HepG2 (cell line): ENCODE measurements at regions not wholly inside any gene's neighbourhood (a gene's known extent, or its start where the extent isn't known, plus 50 kb on each side); places are given as distances from the start of the nearest gene placed in this dataset.
A peak's percentile ranks its signal among the peaks of the same experiment; 100 is the strongest.

Source experiments
- ATAC-seq: fragments of 200-7000 bp; cut with Tn5 transposase; 3 replicates; pipeline ENCODE4 v1.9.1; 2020; ENCODE audit warnings: mild to moderate bottlenecking, moderate library complexity
- BruUV-seq: library from RNA; stranded (reverse); fragments of 400-500 nt; replicated peaks from 2 replicates; lab custom pipeline; 2021; lab: Mats Ljungman, UMichigan
- CTCF ChIA-PET: fragments of 300-600 bp; formaldehyde crosslinking; extraction: SDS; loops from one replicate; lab custom pipeline; 2021; ENCODE audit warnings: low total read pairs, inconsistent platforms, low intra/inter-chr PET ratio; lab: Yijun Ruan, JAX
- POLR2A ChIA-PET: fragments of 350-600 bp; sonication (Branson Sonifier 250); formaldehyde crosslinking; loops from one replicate; lab custom pipeline; 2020; ENCODE audit warnings: antibody characterized with exemption, inconsistent platforms; lab: Yijun Ruan, JAX
- DNase-seq: peaks from one replicate; pipeline ENCODE4 v3.0.0-alpha.2; 2015; ENCODE audit warnings: low spot score
- FAIRE-seq: peaks from 3 replicates; lab custom pipeline; 2011; peaks lifted over from hg19 to GRCh38; lab: Jason Lieb, UNC
- H2AFZ ChIP-seq: one replicate; pipeline ENCODE4 v1.6.1; 2011; ENCODE audit warnings: low read length, inconsistent platforms
- H3K27ac ChIP-seq: fragments of 300-600 bp; 3 replicates; pipeline ENCODE4 v1.8.0; 2011; ENCODE audit warnings: mixed run types, mild to moderate bottlenecking, mixed read lengths, low read length, inconsistent platforms; ENCODE audit not compliant: insufficient read depth; ENCODE audit errors: extremely low read length
- H3K27me3 ChIP-seq, 2 experiments: fragments of 200-600 bp in 1 of 2; 2 replicates in 1 of 2; 3 replicates in 1 of 2; pipeline versions ENCODE4 v1.6.0 to v1.8.0; 2011; ENCODE audit warnings: low read length in 2 of 2, mild to moderate bottlenecking in 2 of 2, moderate library complexity in 2 of 2, inconsistent platforms in 1 of 2; ENCODE audit not compliant: insufficient read depth in 2 of 2, control insufficient read depth in 1 of 2
- H3K36me3 ChIP-seq, 2 experiments: fragments of 200-600 bp in 1 of 2; replicated peaks in 1 of 2; 2 replicates in 1 of 2; 3 replicates in 1 of 2; pipeline versions ENCODE4 v1.5.1 to v1.8.0; 2011; ENCODE audit warnings: low read length in 2 of 2, inconsistent platforms in 1 of 2; ENCODE audit not compliant: insufficient read depth in 2 of 2, control insufficient read depth in 1 of 2
- H3K4me1 ChIP-seq: 2 replicates; pipeline ENCODE4 v1.5.1; 2012; ENCODE audit warnings: low read length, inconsistent platforms; ENCODE audit not compliant: insufficient read depth
- H3K4me2 ChIP-seq: 2 replicates; pipeline ENCODE4 v1.6.0; 2011; ENCODE audit warnings: low read depth, low read length, inconsistent platforms
- H3K4me3 ChIP-seq, 3 experiments: fragments of 200-600 bp in 1 of 3; sonication (generic), shearing (Covaris generic) in 1 of 3; replicated peaks in 1 of 3; 2 replicates each; pipeline ENCODE4 v1.5.1; 2011 to 2016; ENCODE audit warnings: low read length in 3 of 3, inconsistent platforms in 2 of 3, low read depth in 2 of 3, mild to moderate bottlenecking in 2 of 3, control low read depth in 1 of 3, mixed read lengths in 1 of 3; ENCODE audit not compliant: insufficient read depth in 1 of 3
- H3K79me2 ChIP-seq: one replicate; pipeline ENCODE4 v1.6.1; 2011; ENCODE audit warnings: low read length, inconsistent platforms; ENCODE audit not compliant: insufficient read depth
- H3K9ac ChIP-seq: 2 replicates; pipeline ENCODE4 v1.6.0; 2011; ENCODE audit warnings: mild to moderate bottlenecking, low read depth, low read length, inconsistent platforms; ENCODE audit not compliant: insufficient read depth
- H3K9me3 ChIP-seq: 2 replicates; pipeline ENCODE4 v1.5.1; 2012; ENCODE audit warnings: mild to moderate bottlenecking, low read length
- H4K20me1 ChIP-seq: 2 replicates; pipeline ENCODE4 v1.6.0; 2011; ENCODE audit warnings: inconsistent platforms, mild to moderate bottlenecking, low read length, moderate library complexity; ENCODE audit not compliant: insufficient read depth
- CEBPB ChIP-seq: IDR thresholded peaks from 2 replicates; pipeline ENCODE4 v1.6.1; 2011; ENCODE audit warnings: low read depth, low read length, improper control_type of control experiment, borderline replicate concordance
- HDAC2 ChIP-seq: sonication (generic); formaldehyde crosslinking; IDR thresholded peaks from 2 replicates; pipeline ENCODE4 v1.4.0; 2020; ENCODE audit warnings: missing genetic modification reagents
- ZNF547 ChIP-seq: sonication (generic); formaldehyde crosslinking; IDR thresholded peaks from 2 replicates; pipeline ENCODE4 v1.5.1; 2020; ENCODE audit warnings: mild to moderate bottlenecking, missing genetic modification reagents
- ZNF703 ChIP-seq: sonication (generic); formaldehyde crosslinking; IDR thresholded peaks from 2 replicates; pipeline ENCODE4 v1.5.1; 2020; ENCODE audit warnings: missing genetic modification reagents, mild to moderate bottlenecking, moderate library complexity, borderline replicate concordance
- WGBS: methylation state at CpG from one replicate; pipeline ENCODE4 v1.1.6; 2017; ENCODE audit warnings: low lambda C conversion rate; 5-methylcytosine and 5-hydroxymethylcytosine counted together
- in situ Hi-C: cut with HindIII; loops from 2 replicates; pipeline ENCODE4 v1.10.0; 2017; ENCODE audit warnings: low pct_unique_long_range_greater_than_20kb; ENCODE audit not compliant: extremely low pct_ligation_motif_present
- intact Hi-C: fragments of 100-400 bp; cut with micrococcal nuclease; formaldehyde crosslinking; loops from one replicate; pipeline ENCODE4 v1.10.0; 2022; ENCODE audit not compliant: unreplicated experiment
- TF ChIP-seq, protein P1 (sequence below): sonication (generic); formaldehyde crosslinking; IDR thresholded peaks from 2 replicates; pipeline ENCODE4 v1.8.0; 2022; ENCODE audit warnings: low read depth, missing genetic modification reagents
- TF ChIP-seq, protein P2 (sequence below): sonication (generic); formaldehyde crosslinking; IDR thresholded peaks from 2 replicates; pipeline ENCODE4 v1.4.0; 2020; ENCODE audit warnings: missing genetic modification reagents, borderline replicate concordance

DNA sequence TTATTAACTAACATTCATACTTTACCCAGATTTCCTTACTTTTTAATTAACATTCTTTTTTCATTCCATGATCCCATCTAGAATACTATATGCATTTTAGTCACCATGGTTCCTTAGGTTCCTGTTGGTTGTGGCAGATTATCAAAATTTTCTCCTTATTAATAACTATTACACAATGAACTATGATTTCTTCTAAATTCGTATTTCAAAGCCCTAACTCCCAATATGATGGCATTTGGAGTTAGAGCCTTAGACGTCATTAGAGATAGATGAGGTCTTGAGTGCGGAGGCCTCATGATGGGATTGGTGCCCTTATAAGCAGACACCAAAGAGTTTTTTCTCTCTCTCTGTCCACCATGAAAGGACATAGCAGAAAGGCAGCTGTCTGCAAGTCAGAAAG, 485.4 kb downstream of the TLR4 start:
- Histone ChIP-seq H4K20me1 (no peaks in the 10 kb centered on the region), H3K79me2 (no peaks in the 10 kb centered on the region), H3K9ac (no peak overlapping the region), H3K27me3 (no peaks in the 10 kb centered on the region), H3K4me2 (no peak overlapping the region), H3K36me3 (no peaks in the 10 kb centered on the region), H2AFZ (no peak overlapping the region), H3K4me1 (no peaks in the 10 kb centered on the region), H3K9me3 (peaks cover 78% of the 10 kb centered on the region), H3K27ac (no peak overlapping the region), H3K4me3 (no peak overlapping the region)
- intact Hi-C loops = no loop called here
- 3% methylated on average over 3 of the region's 3 CpGs for WGBS
- POLR2A ChIA-PET = no interaction called here
- BruUV-seq = no TSS peak
- CTCF ChIA-PET = no interaction called here
- in situ Hi-C loops = no loop called here
- no peak for DNase-seq
- ATAC-seq = no peak
- no peak for FAIRE-seq
- TF ChIP-seq HDAC2 = no peak
- TF ChIP-seq, protein P1, sequence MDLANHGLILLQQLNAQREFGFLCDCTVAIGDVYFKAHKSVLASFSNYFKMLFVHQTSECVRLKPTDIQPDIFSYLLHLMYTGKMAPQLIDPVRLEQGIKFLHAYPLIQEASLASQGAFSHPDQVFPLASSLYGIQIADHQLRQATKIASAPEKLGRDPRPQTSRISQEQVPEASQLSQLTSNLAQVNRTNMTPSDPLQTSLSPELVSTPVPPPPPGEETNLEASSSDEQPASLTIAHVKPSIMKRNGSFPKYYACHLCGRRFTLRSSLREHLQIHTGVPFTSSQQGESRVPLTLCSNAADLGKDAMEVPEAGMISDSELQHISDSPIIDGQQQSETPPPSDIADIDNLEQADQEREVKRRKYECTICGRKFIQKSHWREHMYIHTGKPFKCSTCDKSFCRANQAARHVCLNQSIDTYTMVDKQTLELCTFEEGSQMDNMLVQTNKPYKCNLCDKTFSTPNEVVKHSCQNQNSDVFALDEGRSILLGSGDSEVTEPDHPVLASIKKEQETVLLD (CRISPR knock-in tag) = no peak
- TF ChIP-seq ZNF703 (CRISPR knock-in tag) = no peak
- peak; percentile 38; the same call in 1 of the 2 replicates for TF ChIP-seq CEBPB
- TF ChIP-seq, protein P2, sequence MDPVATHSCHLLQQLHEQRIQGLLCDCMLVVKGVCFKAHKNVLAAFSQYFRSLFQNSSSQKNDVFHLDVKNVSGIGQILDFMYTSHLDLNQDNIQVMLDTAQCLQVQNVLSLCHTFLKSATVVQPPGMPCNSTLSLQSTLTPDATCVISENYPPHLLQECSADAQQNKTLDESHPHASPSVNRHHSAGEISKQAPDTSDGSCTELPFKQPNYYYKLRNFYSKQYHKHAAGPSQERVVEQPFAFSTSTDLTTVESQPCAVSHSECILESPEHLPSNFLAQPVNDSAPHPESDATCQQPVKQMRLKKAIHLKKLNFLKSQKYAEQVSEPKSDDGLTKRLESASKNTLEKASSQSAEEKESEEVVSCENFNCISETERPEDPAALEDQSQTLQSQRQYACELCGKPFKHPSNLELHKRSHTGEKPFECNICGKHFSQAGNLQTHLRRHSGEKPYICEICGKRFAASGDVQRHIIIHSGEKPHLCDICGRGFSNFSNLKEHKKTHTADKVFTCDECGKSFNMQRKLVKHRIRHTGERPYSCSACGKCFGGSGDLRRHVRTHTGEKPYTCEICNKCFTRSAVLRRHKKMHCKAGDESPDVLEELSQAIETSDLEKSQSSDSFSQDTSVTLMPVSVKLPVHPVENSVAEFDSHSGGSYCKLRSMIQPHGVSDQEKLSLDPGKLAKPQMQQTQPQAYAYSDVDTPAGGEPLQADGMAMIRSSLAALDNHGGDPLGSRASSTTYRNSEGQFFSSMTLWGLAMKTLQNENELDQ (CRISPR knock-in tag) = no peak
- no peak for TF ChIP-seq ZNF547 (CRISPR knock-in tag)
